Cardiac fibroblast (primary cell): ENCODE measurements at regions not wholly inside any gene's neighbourhood (a gene's known extent, or its start where the extent isn't known, plus 50 kb on each side); places are given as distances from the start of the nearest gene placed in this dataset.

Experiments
- DNase-seq, 2 donors: peaks; one replicate each; pipeline versions ENCODE4 v3.0.0 to v3.0.0-alpha.2; 2010; ENCODE audit warnings: low read depth in 2 of 2
- H3K4me3 ChIP-seq, 2 donors: replicated peaks in 1 of 2; 1 replicate in 1 of 2; 2 replicates in 1 of 2; pipeline ENCODE4 v1.5.1; 2011; ENCODE audit warnings: low read depth in 2 of 2, low read length in 2 of 2, mild to moderate bottlenecking in 2 of 2, moderate library complexity in 1 of 2
- CTCF ChIP-seq: IDR thresholded peaks from one replicate; pipeline ENCODE4 v1.5.1; 2011; ENCODE audit warnings: low read depth, mild to moderate bottlenecking, low read length, inconsistent platforms

DNA sequence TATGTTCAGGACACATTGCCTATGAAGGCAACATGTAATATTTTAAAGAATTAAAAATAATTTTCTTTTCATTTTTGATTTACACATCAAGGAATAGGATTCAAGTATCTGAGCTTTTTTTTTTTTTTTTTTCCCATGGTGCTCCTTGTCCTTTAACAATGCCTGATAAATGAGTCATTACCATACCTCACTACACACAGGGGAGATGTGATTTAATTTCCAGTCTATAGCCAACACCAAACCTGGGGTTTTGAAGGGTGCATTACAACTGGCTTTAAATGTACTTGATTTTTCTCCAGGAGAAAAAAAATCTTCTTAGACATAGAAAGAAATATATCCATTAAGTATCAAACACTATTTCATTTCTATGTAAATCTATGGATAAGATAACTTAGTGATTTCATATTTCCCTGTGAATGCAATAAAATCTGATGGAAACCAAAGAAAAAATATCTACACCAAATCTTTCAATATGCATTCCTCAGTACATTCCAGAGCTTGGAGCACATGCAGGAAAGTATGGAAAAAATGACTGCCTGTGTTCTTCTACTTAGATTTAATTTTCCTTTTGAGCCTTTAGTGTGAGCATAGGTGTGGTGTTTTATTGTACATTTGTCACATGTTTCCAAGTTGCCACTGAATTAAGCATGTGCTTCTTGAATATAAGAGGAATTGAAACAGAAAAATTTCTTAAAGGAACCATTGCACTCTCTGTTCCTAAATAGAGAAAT is 204.8 kb upstream of the MEOX2 start:
- DNase-seq: peak; percentile 37 to 65
- no peak overlapping the region for H3K4me3 ChIP-seq
- no peak for TF ChIP-seq CTCF

DNA sequence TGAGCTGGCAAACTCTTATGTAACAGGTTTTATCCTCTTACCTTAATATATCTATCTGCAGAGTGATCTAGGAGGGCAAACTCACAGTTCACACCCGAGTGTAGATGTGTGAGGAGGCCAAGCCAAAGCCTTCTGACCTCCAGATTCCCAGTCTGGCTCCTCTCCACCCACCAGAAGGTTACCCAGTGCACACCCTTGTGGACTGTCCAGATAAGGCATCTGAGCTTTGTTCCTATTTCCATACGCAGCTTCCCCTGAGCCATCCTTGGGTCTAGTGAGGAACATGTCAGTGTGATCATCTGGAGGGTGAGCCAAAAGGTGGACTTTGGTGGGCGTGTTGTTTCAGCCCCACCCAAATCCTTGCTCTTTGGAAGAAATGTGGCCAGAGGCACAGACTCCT is 203.0 kb upstream of the MEOX2 start:
- H3K4me3 ChIP-seq: no peak overlapping the region
- peak; percentile 5 to 55 for DNase-seq
- TF ChIP-seq CTCF: peak; percentile 48

GRCh38 chr7:15888090-15888489 is 201.6 kb upstream of the MEOX2 start:
- H3K4me3 ChIP-seq: no peak overlapping the region
- no peak for DNase-seq
- no peak for TF ChIP-seq CTCF

DNA sequence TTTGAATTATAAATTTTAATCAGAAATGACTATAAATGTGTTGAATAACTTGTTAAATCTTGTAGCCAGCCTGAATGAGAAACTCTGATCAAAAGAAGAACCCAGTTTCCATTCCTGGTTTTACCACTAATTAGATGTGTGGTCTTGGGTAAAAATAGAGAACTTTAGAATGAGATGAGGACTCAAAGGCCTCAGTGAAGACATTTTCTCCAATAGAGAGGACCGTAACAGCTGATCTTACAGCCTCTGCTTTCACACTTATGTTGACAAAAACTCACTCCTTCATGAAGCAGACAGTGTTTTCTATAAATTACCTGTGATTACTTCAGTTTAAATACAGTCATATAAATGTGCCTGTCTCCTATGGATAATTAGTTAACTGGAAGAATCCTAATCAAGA is 200.1 kb upstream of the MEOX2 start:
- H3K4me3 ChIP-seq: no peak overlapping the region
- no peak for DNase-seq
- TF ChIP-seq CTCF: no peak

DNA sequence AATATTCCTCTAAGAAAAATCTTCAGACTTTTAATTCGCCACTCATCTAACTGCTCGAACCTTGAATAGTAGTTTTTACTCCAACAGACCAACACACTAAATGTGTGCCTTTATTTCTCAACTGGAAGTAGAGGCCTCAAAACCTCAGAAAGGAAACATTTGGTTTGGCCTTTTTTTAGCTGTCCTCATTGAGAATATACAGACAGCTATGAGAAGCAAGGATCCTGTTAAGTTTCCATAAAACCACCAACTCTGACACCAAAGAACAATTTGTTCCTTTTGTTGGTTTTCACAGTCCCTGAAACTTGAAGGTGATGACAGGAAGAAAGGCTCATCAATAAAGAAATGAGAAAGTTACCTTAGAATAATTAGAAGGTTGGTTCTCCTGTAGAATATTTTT is 199.2 kb upstream of the MEOX2 start:
- TF ChIP-seq CTCF: no peak
- DNase-seq: no peak
- no peak overlapping the region for H3K4me3 ChIP-seq

DNA sequence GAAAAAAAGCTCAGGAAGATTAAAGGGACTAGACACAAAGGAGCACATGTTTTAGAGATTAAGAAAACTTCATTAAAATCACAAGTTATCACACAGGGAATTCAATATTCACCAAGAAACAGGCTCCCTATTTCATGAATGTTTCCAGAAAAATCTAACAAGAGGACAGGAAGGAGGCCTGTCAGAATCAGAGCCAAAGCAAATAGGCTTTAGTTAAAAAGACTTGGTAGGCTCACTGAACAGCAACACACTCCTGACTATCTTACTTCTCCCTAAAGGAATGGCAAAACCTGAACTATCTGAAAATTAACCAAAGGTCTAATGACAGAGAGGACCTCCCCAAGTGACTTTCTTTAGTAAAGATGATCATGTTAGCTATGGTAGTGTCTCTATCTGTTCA is 188.3 kb upstream of the MEOX2 start:
- DNase-seq: peak in 1 of 2 donors; percentile 40
- no peak overlapping the region for H3K4me3 ChIP-seq
- no peak for TF ChIP-seq CTCF

- no peak for TF ChIP-seq CTCF
- no peak for DNase-seq
- no peak overlapping the region for H3K4me3 ChIP-seq
Measured at GRCh38 chr7:15870347-15870746, 183.9 kb upstream of the MEOX2 start.
